DND-41 (cell line): ENCODE measurements at regions not wholly inside any gene's neighbourhood (a gene's known extent, or its start where the extent isn't known, plus 50 kb on each side); places are given as distances from the start of the nearest gene placed in this dataset.

Experiments
- CTCF ChIP-seq: IDR thresholded peaks from 2 replicates; pipeline ENCODE4 v1.5.1; 2012; ENCODE audit warnings: borderline replicate concordance, low read length, moderate library complexity, mild to moderate bottlenecking; ENCODE audit not compliant: poor library complexity, severe bottlenecking; ENCODE audit errors: extremely low read depth
- EZH2 ChIP-seq: IDR thresholded peaks from 3 replicates; pipeline ENCODE4 v1.6.1; 2012; ENCODE audit warnings: borderline replicate concordance, low read depth, mild to moderate bottlenecking, moderate library complexity, low read length, inconsistent platforms; ENCODE audit not compliant: severe bottlenecking

GRCh38 chr10:89952751-89953150 lies 251.4 kb downstream of the KIF20B start:
- TF ChIP-seq EZH2: no peak
- TF ChIP-seq CTCF: no peak
